Breast epithelium (tissue), 4 donors: ENCODE measurements at regions not wholly inside any gene's neighbourhood (a gene's known extent, or its start where the extent isn't known, plus 50 kb on each side); places are given as distances from the start of the nearest gene placed in this dataset.

ENCODE experiments used
- DNase-seq, 2 donors: peaks; one replicate each; pipeline ENCODE4 v3.0.0-alpha.2; 2019; ENCODE audit warnings: low spot score in 2 of 2
- H3K27ac ChIP-seq, 2 donors: fragments of 200-600 bp; sonication (generic) in 1 of 2; one replicate each; pipeline ENCODE4 v1.5.1; 2016 to 2019; ENCODE audit warnings: mild to moderate bottlenecking in 1 of 2
- H3K27me3 ChIP-seq, 2 donors: fragments of 200-600 bp; sonication (generic) in 1 of 2; one replicate each; pipeline versions ENCODE4 v1.5.1 to v1.6.0; 2017 to 2019; ENCODE audit warnings: control low read depth in 1 of 2, mild to moderate bottlenecking in 1 of 2
- H3K36me3 ChIP-seq: fragments of 200-600 bp; one replicate; pipeline ENCODE4 v1.5.1; 2019
- H3K4me1 ChIP-seq, 2 donors: fragments of 200-600 bp; sonication (generic); one replicate each; pipeline ENCODE4 v1.5.1; 2016 to 2019; ENCODE audit warnings: control low read depth in 1 of 2
- H3K4me3 ChIP-seq, 3 donors: fragments of 200-600 bp; sonication (generic); 1 replicate in 2 of 3; 2 replicates in 1 of 3; pipeline ENCODE4 v1.5.1; 2016 to 2019; ENCODE audit warnings: mild to moderate bottlenecking in 3 of 3, moderate library complexity in 2 of 3
- H3K9me3 ChIP-seq, 2 donors: fragments of 200-600 bp; sonication (generic) in 1 of 2; one replicate each; pipeline ENCODE4 v1.5.1; 2016 to 2019; ENCODE audit warnings: control low read depth in 1 of 2
- POLR2A ChIP-seq: fragments of 450-650 bp; IDR thresholded peaks from one replicate; pipeline ENCODE4 v1.6.1; 2016; ENCODE audit warnings: antibody characterized with exemption, mild to moderate bottlenecking, moderate library complexity
- POLR2AphosphoS5 ChIP-seq, 3 donors: sonication (generic); formaldehyde crosslinking; IDR thresholded peaks; one replicate each; pipeline ENCODE4 v1.6.1; 2017; ENCODE audit warnings: antibody characterized with exemption in 3 of 3
- intact Hi-C: fragments of 100-400 bp; cut with DNase I; formaldehyde crosslinking; loops from one replicate; pipeline ENCODE4 v1.15.1; 2023; ENCODE audit warnings: low total_unique reads
- TF ChIP-seq, protein P1 (sequence below), 3 donors: fragments of 450-650 bp; IDR thresholded peaks; one replicate each; pipeline ENCODE4 v1.5.1; 2016 to 2017; ENCODE audit warnings: antibody characterized with exemption in 3 of 3, mild to moderate bottlenecking in 3 of 3, moderate library complexity in 3 of 3

DNA sequence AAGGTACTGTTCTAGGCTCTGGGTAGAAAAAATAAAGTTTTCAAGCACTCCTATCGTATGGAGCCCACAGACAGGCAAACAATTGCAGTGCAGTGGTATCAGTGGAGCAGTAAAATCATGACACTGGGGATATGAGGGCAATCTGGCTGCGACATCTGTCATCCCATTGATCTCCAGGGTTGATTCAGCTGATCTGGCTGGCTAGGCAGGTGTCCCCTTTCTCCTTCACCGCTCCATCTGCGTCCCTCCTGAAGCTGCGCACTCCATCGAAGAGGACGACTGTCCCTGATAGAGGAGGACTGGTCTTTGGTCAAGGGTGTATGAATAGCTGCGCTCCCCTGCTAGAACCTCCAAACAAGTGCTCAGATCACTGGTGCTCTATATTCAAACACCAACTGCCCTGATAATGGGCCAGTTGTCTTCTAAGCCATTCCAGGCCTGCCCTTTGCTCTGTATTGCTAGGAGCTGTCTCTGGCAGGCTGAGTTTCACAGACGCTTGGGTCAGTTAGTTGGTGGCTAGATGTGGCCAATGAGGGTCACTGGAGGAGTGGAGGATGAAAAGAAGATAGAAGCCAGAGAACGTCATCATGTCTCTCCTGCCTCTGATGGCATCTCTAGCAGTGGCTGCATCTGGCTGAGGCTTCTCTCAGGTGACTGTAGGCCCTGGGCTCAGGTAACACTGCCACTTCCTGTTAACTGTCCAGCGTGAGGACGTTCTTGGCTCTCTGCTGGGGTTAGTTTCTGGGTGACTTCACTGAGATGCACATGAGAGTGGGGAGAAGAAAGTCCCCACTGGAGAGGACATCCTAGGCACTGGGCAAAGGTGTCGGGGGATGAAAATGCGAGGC is 205.0 kb upstream of the FOXN3 start:
- no peak overlapping the region for H3K27ac ChIP-seq
- H3K4me3 ChIP-seq = no peak overlapping the region
- no peaks in the 10 kb centered on the region for H3K36me3 ChIP-seq
- no peak for DNase-seq
- no peaks in the 10 kb centered on the region for H3K4me1 ChIP-seq
- H3K9me3 ChIP-seq = no peaks in the 10 kb centered on the region
- TF ChIP-seq, protein P1, sequence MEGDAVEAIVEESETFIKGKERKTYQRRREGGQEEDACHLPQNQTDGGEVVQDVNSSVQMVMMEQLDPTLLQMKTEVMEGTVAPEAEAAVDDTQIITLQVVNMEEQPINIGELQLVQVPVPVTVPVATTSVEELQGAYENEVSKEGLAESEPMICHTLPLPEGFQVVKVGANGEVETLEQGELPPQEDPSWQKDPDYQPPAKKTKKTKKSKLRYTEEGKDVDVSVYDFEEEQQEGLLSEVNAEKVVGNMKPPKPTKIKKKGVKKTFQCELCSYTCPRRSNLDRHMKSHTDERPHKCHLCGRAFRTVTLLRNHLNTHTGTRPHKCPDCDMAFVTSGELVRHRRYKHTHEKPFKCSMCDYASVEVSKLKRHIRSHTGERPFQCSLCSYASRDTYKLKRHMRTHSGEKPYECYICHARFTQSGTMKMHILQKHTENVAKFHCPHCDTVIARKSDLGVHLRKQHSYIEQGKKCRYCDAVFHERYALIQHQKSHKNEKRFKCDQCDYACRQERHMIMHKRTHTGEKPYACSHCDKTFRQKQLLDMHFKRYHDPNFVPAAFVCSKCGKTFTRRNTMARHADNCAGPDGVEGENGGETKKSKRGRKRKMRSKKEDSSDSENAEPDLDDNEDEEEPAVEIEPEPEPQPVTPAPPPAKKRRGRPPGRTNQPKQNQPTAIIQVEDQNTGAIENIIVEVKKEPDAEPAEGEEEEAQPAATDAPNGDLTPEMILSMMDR (IDR thresholded peaks at IDR 0.05) = no peak
- TF ChIP-seq POLR2AphosphoS5 (IDR thresholded peaks at IDR 0.05) (no peak), POLR2A (no peak)
- intact Hi-C loops = no loop called here
- H3K27me3 ChIP-seq = no peaks in the 10 kb centered on the region

DNA sequence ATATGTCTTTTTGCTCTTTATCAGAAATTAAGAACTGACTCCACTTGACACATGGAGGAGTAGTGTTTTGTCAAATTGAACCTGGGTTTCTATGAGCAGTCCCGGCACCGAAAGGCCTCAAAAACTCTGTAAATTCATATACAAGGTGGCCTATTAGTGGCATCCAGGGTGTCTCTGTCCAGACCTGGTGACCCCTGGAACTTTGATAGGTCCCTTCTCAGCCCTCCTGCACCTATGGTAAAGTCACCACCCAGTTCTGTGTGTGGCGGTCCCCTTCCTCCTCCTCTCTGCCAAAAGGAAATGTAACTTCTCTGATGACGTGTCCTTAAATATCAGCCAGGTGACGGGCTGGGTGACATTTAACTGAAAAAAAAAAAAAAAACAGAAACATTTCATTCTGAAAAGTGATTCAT is 204.0 kb upstream of the FOXN3 start:
- Histone ChIP-seq H3K27ac (no peak overlapping the region), H3K4me3 (no peak overlapping the region), H3K9me3 (no peaks in the 10 kb centered on the region), H3K4me1 (no peaks in the 10 kb centered on the region), H3K36me3 (no peaks in the 10 kb centered on the region), H3K27me3 (no peaks in the 10 kb centered on the region)
- no peak for DNase-seq
- TF ChIP-seq POLR2AphosphoS5 (IDR thresholded peaks at IDR 0.05) (no peak), POLR2A (no peak)
- TF ChIP-seq, protein P1 (IDR thresholded peaks at IDR 0.05) = no peak
- intact Hi-C loops = no loop called here

DNA sequence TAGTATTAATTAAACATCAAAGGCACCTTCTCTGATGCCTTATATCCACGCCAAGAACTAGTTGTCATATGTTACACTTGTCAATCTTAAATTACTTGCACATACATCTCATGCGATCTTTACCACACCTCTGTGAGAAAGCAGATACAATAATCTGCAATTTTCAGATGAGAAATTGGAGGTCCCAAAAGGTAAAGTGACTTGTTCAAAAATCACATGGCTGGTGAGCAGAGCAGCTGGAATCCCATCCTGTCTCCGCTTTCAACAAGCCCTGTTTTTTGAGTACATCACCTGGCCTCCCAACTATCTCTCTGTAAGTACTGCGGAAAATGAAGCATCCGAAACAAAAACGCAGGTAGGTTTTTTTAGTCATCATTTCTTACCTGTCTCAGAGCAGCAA is 203.4 kb upstream of the FOXN3 start:
- Histone ChIP-seq H3K27ac (no peak overlapping the region), H3K9me3 (no peaks in the 10 kb centered on the region), H3K4me1 (no peaks in the 10 kb centered on the region), H3K4me3 (no peak overlapping the region), H3K36me3 (no peaks in the 10 kb centered on the region), H3K27me3 (no peaks in the 10 kb centered on the region)
- DNase-seq = no peak
- TF ChIP-seq POLR2AphosphoS5 (IDR thresholded peaks at IDR 0.05) (no peak), POLR2A (no peak)
- TF ChIP-seq, protein P1 (IDR thresholded peaks at IDR 0.05) = no peak
- intact Hi-C loops = no loop called here

DNA sequence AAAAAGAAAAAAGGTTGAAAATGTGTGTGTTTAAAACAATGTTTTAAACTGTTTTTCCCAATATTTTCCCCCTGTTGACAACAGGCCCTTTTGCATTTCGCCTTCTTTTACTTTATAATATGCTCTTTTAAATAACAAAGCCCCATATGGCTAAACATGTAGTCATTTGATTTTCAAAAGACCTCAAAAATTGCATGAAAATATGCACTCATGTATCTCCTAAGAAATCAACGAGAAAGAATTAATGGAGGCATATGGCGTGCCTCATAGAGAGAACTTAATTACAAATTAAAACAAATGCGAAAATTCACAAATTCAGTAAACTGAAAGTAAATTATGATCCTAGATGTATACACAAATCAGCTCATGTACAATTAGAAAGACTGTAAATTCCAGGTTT is 202.6 kb upstream of the FOXN3 start:
- H3K27me3 ChIP-seq = no peaks in the 10 kb centered on the region
- no peak for DNase-seq
- intact Hi-C loops = no loop called here
- no peaks in the 10 kb centered on the region for H3K9me3 ChIP-seq
- TF ChIP-seq POLR2AphosphoS5 (IDR thresholded peaks at IDR 0.05) = no peak
- TF ChIP-seq POLR2A = no peak
- TF ChIP-seq, protein P1 (IDR thresholded peaks at IDR 0.05) = no peak
- H3K4me1 ChIP-seq = no peaks in the 10 kb centered on the region
- peak overlapping the region; percentile 71 to 79 (median 72) for H3K4me3 ChIP-seq
- no peaks in the 10 kb centered on the region for H3K36me3 ChIP-seq
- no peak overlapping the region for H3K27ac ChIP-seq

DNA sequence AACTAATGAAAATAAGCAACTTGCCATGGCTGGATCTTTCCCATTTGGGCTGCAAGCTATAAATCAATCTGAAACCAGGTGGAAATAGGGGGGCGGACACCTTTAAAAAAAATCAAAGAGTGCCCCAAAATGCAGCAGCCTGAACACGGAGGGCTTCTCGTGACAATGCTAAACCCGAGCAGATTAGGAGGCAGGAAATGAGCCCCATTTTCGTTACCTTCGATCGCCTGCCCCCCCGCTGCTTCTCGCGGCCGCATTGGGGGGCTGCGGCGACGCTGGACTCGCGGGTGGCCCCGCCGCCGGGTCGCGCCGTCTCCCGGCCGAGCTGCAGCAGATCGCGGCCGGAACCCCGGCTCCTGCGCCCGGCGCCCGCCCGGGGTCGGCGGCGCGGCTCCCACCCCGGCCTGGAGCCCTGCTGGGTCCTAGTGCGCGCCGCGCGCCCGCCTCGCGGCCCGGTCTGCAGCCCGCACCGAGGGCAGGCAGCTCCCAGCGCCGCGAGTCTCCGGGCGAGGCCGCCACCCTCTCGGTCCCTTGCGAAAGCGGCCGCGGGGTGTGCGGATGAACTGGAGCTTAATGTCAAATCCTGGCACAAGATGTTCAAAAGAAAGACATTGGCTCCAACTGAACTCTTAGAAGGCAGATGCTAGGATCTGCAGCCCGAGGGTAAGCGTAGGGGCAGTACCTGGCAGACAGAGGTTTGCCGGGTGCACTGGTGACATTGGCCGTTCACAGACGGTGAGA is 201.9 kb upstream of the FOXN3 start:
- Histone ChIP-seq H3K27ac (peak overlapping the region; percentile 62 to 74), H3K4me1 (no peaks in the 10 kb centered on the region), H3K9me3 (no peaks in the 10 kb centered on the region), H3K4me3 (peak overlapping the region; percentile 71 to 79 (median 72)), H3K27me3 (no peaks in the 10 kb centered on the region), H3K36me3 (no peaks in the 10 kb centered on the region)
- no peak for DNase-seq
- TF ChIP-seq POLR2AphosphoS5 (IDR thresholded peaks at IDR 0.05) = no peak
- TF ChIP-seq POLR2A = no peak
- TF ChIP-seq, protein P1 (IDR thresholded peaks at IDR 0.05) = no peak
- intact Hi-C loops = no loop called here
